SH-SY5Y (cell line): ENCODE measurements at regions not wholly inside any gene's neighbourhood (a gene's known extent, or its start where the extent isn't known, plus 50 kb on each side); places are given as distances from the start of the nearest gene placed in this dataset.

ENCODE experiments used
- GATA2 ChIP-seq: IDR thresholded peaks from 2 replicates; pipeline ENCODE4 v1.6.1; 2011; ENCODE audit warnings: mild to moderate bottlenecking, low read depth, low read length
- GATA3 ChIP-seq: IDR thresholded peaks from 2 replicates; pipeline ENCODE4 v1.6.1; 2011; ENCODE audit warnings: low read depth, mild to moderate bottlenecking, low read length, moderate library complexity

- TF ChIP-seq GATA2 (no peak), GATA3 (no peak)
These were observed 174.0 kb upstream of the PRICKLE2 start for GRCh38 chr3:64399205-64399800.
